Stimulated activated CD8-positive, alpha-beta memory T cell treated with anti-CD3 and anti-CD28 coated beads, Interleukin-4, amount 100 ng/mL, for 24 hours (primary cell): ENCODE measurements at regions not wholly inside any gene's neighbourhood (a gene's known extent, or its start where the extent isn't known, plus 50 kb on each side); places are given as distances from the start of the nearest gene placed in this dataset.

Experiments used
- DNase-seq: peaks from one replicate; pipeline ENCODE4 v3.0.0-alpha.2; 2020; ENCODE audit warnings: low read depth

DNA sequence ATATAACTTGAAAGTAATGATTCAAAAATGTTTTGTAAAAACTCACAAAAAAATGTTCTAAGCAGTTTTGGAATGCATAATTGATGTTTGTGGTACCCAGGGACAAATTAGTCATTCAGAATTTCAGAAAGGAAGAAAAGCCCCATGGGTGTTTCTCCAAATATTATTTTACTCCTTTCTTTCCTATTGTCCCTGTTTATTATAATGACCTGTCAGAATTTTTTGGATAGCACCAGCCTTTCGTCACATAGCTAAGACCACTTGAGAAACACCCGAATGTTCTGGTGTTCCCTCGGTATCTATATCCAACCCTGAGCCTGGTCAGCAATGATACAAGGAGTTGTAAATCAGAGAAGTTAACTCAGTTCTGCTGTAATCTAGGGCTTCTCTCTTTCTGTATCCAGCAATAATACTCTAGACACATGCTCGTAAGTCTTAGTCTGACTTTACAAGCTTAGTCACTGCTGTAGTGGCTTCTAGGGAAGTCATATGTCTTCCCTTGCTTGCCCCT, 64.8 kb upstream of the MEOX2 start:
- DNase-seq: no peak

DNA sequence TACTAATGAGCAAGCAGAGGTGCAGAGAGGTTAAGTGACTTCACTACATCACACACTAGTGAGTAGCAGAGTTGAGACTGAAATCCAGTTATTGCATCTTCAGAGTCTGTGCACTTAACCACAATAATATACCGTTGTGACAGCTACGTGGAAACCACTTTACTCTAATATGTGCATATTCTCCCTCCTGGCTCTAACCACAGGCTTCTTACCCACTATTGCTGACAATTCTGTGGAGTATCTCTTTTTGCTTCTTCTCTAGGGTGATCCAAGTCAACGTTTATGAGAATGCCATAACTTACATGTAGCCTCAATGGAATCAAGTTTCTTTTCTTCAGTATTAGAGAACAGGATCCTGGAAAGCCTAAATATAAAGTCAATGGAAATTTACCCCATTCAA, 64.2 kb upstream of the MEOX2 start:
- DNase-seq: no peak

DNA sequence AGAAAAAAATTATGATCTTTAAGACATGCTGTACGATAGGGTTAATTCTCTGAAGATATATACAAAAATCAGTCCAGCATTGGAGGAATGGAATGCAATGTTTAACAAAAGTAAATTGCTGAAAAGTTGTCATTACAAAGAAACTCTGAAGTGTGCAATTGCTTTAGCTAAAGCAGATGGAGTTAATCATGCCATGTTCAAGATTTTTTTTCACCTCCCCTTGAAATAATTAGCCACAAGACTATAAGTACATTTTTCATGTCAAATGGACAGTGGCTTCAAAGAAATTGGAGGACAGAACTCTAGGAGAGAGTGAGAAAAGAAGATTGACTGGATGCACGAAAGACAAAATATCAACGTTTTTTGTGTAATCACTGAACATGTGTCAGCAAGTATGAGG, 63.1 kb upstream of the MEOX2 start:
- no peak for DNase-seq

DNA sequence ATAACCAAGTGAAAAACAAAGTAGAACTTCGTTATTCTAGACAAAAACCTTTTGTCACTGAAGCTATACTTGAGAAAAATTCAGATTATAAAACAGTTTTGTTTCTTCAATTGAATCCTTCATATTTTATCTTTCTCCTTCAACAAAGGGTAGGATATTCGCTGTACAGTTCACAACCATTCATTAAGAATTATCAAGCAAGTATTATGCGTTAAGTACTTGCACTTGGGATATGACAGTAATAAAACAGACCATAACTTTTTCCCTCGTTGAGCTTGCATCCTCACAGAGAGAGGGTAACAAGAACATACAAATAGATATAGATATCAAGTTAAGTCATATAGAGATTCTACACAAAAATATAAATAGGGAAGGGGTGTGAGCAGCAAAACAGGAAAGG, 61.2 kb upstream of the MEOX2 start:
- no peak for DNase-seq

DNA sequence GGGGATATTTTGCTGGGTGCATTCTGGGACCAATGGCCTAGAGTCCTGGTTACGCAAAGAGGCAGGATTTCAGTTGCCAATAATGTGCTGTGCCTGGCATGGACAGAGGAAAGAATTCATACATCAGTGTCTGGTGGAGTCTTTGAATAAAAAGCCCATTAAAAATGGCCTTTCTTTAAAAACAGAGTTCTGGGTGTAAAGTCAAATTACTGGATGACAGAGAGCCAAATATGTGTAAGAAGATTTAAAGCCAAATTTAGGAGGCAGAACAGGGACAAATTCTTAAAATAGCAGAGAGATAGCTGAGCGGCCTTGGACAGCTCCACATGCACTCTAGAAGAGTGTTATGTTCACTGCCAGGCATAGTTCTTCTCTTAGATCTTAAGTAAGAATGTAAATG, 60.8 kb upstream of the MEOX2 start:
- DNase-seq: no peak

GRCh38 chr7:15743926-15744480, 57.5 kb upstream of the MEOX2 start:
- DNase-seq: no peak

DNA sequence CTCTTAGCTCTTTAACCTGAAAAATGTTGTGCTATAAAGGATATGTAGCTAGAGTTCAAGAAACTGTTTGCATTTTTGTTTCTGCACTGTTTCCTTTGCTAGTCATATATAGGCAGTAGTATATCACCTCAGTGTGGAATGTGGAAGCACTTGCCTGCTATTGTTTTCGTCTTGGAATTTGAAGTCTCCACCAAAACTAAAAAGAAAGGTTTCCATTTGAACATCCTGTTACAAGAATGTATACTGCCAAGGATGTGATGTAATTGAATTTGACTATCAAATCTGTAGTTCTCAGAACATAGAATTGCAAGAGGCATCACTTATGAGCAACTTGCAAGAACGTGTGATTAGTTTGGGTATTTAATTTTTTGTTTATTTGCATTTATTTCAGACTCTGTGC, 51.1 kb upstream of the MEOX2 start:
- no peak for DNase-seq
